Activated T-cell treated with anti-CD3 and anti-CD28 coated beads, Interleukin-2, amount 50 U/mL, for 4 hours (primary cell): ENCODE measurements at regions not wholly inside any gene's neighbourhood (a gene's known extent, or its start where the extent isn't known, plus 50 kb on each side); places are given as distances from the start of the nearest gene placed in this dataset.
"Not testable (repeated sequence)": the region's sequence is repeated elsewhere in the genome, so short reads cannot be mapped to it uniquely, and the experiment has no call there.

Experiments
- ATAC-seq, 2 donors: fragments of 200-7000 bp; cut with Tn5 transposase; one replicate each; pipeline ENCODE4 v1.10.0; 2021
- DNase-seq: peaks from one replicate; pipeline ENCODE4 v3.0.0-alpha.2; 2020
- H3K27me3 Mint-ChIP-seq: one replicate; pipeline ENCODE4 v1.8.0; 2021; ENCODE audit warnings: low read depth, mixed read lengths
- H3K36me3 Mint-ChIP-seq: one replicate; pipeline ENCODE4 v1.8.0; 2022; ENCODE audit warnings: mixed read lengths; ENCODE audit not compliant: insufficient read depth
- H3K4me1 Mint-ChIP-seq: one replicate; pipeline ENCODE4 v1.8.0; 2021; ENCODE audit warnings: low read depth, mixed read lengths
- H3K4me3 Mint-ChIP-seq: one replicate; pipeline ENCODE4 v1.8.0; 2021; ENCODE audit warnings: mild to moderate bottlenecking, moderate library complexity, mixed read lengths
- H3K9me3 Mint-ChIP-seq: one replicate; pipeline ENCODE4 v1.8.0; 2021; ENCODE audit warnings: mixed read lengths

DNA sequence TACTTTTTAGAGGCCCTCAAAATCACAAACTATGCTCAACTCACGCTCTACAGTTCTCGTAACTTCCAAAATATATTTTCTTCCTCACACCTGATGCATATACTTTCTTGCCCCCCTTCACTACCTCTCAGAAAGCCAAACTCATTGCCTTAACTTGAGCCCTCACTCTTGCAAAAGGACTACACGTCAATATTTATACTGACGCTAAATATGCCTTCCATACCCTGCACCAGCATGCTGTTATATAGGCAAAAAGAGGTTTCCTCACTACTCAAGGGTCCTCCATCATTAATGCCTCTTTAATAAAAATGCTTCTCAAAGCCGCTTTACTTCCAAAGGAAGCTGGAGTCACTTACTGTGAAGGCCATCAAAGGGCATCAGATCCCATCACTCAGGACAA is 92.9 kb upstream of the ATF7IP2 start:
- H3K36me3 Mint-ChIP-seq, H3K4me3 Mint-ChIP-seq: not testable (repeated sequence)

GRCh38 chr16:10294153-10294552 is 91.7 kb upstream of the ATF7IP2 start:
- not testable (repeated sequence) for DNase-seq, H3K4me3 Mint-ChIP-seq, H3K27me3 Mint-ChIP-seq, ATAC-seq, H3K36me3 Mint-ChIP-seq, H3K4me1 Mint-ChIP-seq
- peaks cover 18% of the 10 kb centered on the region for H3K9me3 Mint-ChIP-seq

More for the DNA sequence above, 92.9 kb upstream of the ATF7IP2 start:
- DNase-seq, ATAC-seq, H3K27me3 Mint-ChIP-seq, H3K4me1 Mint-ChIP-seq: not testable (repeated sequence)
- peaks cover 18% of the 10 kb centered on the region for H3K9me3 Mint-ChIP-seq

- Mint-ChIP-seq H3K4me1 (peaks cover 3% of the 10 kb centered on the region), H3K9me3 (peaks cover 11% of the 10 kb centered on the region), H3K36me3 (peaks cover 2% of the 10 kb centered on the region), H3K27me3 (peaks cover 4% of the 10 kb centered on the region), H3K4me3 (no peak overlapping the region)
- no peak for ATAC-seq
- no peak for DNase-seq
These were observed 88.9 kb upstream of the ATF7IP2 start for GRCh38 chr16:10296956-10297340.

- Mint-ChIP-seq H3K9me3 (peaks cover 11% of the 10 kb centered on the region), H3K27me3 (peaks cover 4% of the 10 kb centered on the region), H3K4me3 (no peak overlapping the region), H3K36me3 (peaks cover 2% of the 10 kb centered on the region), H3K4me1 (peaks cover 3% of the 10 kb centered on the region)
- ATAC-seq: no peak
- no peak for DNase-seq
These were observed 88.4 kb upstream of the ATF7IP2 start for GRCh38 chr16:10297341-10298006.

DNA sequence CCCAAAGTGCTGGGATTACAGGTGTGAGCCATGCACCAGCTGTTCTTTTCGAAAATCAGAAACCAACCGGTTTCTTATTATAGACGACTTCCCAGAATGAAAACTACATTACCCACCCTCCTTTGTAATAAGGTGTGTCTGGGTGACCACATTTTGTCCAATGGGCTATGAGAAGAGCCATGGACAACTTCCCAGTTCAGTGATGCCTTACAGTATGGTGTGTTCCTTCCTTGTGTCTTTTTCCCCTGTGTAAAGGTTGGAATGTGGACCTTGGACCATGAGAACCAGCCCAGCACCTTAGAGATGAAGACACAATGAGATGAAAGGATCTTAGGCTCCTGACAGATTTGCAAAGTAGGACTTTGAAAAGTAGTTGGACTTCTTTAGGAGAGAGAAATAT is 85.0 kb upstream of the ATF7IP2 start:
- Mint-ChIP-seq H3K36me3 (no peaks in the 10 kb centered on the region), H3K9me3 (no peaks in the 10 kb centered on the region), H3K27me3 (no peaks in the 10 kb centered on the region), H3K4me3 (no peak overlapping the region), H3K4me1 (peaks cover 3% of the 10 kb centered on the region)
- DNase-seq: no peak
- ATAC-seq: no peak

GRCh38 chr16:10301547-10301946 is 84.3 kb upstream of the ATF7IP2 start:
- not testable (repeated sequence) for H3K36me3 Mint-ChIP-seq, DNase-seq, H3K4me1 Mint-ChIP-seq, H3K9me3 Mint-ChIP-seq, ATAC-seq, H3K27me3 Mint-ChIP-seq, H3K4me3 Mint-ChIP-seq

GRCh38 chr16:10305912-10306311 is 79.9 kb upstream of the ATF7IP2 start:
- DNase-seq: no peak
- H3K36me3 Mint-ChIP-seq: no peaks in the 10 kb centered on the region
- no peak overlapping the region for H3K4me3 Mint-ChIP-seq
- no peaks in the 10 kb centered on the region for H3K4me1 Mint-ChIP-seq
- no peaks in the 10 kb centered on the region for H3K9me3 Mint-ChIP-seq
- H3K27me3 Mint-ChIP-seq: no peaks in the 10 kb centered on the region
- ATAC-seq: no peak

- Mint-ChIP-seq H3K27me3 (no peaks in the 10 kb centered on the region), H3K9me3 (no peaks in the 10 kb centered on the region), H3K36me3 (no peaks in the 10 kb centered on the region), H3K4me1 (no peaks in the 10 kb centered on the region), H3K4me3 (no peak overlapping the region)
- ATAC-seq (no peak), DNase-seq (no peak)
These were observed 77.3 kb upstream of the ATF7IP2 start for GRCh38 chr16:10308305-10309193.

- Mint-ChIP-seq H3K27me3 (no peaks in the 10 kb centered on the region), H3K4me1 (no peaks in the 10 kb centered on the region), H3K4me3 (no peak overlapping the region), H3K36me3 (no peaks in the 10 kb centered on the region), H3K9me3 (no peaks in the 10 kb centered on the region)
- no peak for ATAC-seq
- DNase-seq: no peak
These were observed 76.5 kb upstream of the ATF7IP2 start for GRCh38 chr16:10309271-10309932.

DNA sequence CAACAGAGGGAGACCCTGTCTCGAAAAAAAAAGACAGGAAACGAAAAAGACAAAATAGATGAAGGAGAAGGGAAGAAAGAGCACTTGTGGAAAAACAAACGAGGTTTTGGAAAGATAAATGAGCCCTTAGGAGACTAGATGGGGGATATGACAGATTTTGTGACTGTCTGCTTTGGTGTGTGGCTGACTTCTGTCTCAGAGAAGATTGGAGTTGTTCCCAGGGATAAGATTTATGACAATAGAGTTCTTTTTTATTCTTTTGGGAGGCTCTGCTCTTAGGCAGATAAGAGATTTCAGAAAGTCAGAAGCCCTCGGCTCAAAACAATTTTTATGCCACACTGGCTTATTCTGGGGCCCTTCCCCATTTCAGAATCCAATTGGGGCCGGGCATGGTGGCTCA is 73.9 kb upstream of the ATF7IP2 start:
- no peak for ATAC-seq
- Mint-ChIP-seq H3K9me3 (no peaks in the 10 kb centered on the region), H3K27me3 (no peaks in the 10 kb centered on the region), H3K4me3 (no peak overlapping the region), H3K4me1 (peaks cover 5% of the 10 kb centered on the region), H3K36me3 (no peaks in the 10 kb centered on the region)
- no peak for DNase-seq

DNA sequence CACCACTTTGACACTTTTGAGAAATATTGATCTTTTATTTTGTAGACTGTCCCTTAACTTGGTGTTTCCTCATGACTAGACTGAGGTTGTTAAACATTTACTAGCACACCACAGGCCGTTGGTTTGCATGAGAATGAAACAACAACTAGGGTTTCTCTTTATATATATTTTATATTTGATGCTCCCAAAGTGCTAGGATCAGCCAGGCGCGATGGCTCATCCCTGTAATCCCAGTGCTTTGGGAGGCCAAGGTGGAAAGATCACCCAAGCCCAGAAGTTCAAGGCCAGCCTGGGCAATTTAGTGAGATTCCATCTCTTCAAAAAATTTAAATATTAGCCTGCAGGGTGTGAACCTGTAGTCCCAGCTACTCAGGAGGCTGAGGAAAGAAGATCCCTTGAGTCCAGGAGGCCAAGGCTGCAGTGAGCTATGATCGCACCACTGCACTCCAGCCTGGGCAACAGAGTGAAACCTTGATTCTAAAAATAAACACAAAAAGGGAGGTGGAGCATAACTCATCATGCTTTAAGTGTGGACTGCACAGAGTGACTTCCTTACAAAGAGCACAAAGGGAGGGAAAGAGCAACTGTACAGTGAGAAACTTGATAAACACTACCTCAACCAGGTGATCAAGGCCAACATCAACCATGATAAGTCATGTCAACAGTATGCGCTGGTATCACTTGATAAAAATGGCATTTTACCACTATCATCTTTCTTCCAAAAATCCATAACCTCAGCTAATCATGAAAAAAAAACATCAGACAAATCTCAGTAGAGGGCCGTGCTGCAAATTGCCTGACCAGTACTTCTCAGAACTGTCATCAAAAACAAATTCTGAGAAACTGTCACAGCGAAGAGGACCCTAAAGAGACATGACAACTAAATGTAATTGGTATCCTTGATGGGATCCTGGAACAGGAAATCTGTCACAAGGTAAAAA is 72.8 kb upstream of the ATF7IP2 start:
- Mint-ChIP-seq H3K9me3 (no peaks in the 10 kb centered on the region), H3K4me3 (no peak overlapping the region), H3K4me1 (peaks cover 5% of the 10 kb centered on the region), H3K27me3 (no peaks in the 10 kb centered on the region), H3K36me3 (no peaks in the 10 kb centered on the region)
- ATAC-seq: no peak
- no peak for DNase-seq

GRCh38 chr16:10314317-10314716 is 71.5 kb upstream of the ATF7IP2 start:
- ATAC-seq: no peak
- no peak for DNase-seq
- H3K27me3 Mint-ChIP-seq: no peaks in the 10 kb centered on the region
- H3K4me1 Mint-ChIP-seq: peaks cover 10% of the 10 kb centered on the region
- H3K4me3 Mint-ChIP-seq: no peak overlapping the region
- H3K36me3 Mint-ChIP-seq: no peaks in the 10 kb centered on the region
- H3K9me3 Mint-ChIP-seq: no peaks in the 10 kb centered on the region

DNA sequence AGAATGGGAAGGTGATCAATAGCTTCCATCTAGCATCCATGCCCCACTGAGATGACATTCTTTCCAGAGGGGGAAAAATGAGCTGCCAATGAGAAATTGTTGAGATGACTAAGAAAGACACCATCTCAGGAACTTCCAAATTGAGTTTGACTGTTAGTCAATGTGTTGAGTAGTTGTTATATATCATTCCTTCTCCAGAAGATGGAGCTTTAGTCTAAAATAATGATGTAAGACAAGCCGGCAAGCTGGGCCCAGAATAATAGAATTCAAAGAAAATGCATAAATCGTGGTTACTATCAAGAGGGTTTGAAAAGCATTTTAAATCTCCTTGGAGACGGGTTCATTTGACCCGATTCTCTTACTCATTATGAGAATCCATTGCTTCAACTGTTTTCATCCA is 71.0 kb upstream of the ATF7IP2 start:
- Mint-ChIP-seq H3K9me3 (no peaks in the 10 kb centered on the region), H3K4me1 (peaks cover 11% of the 10 kb centered on the region), H3K36me3 (no peaks in the 10 kb centered on the region), H3K27me3 (no peaks in the 10 kb centered on the region), H3K4me3 (no peak overlapping the region)
- DNase-seq (no peak), ATAC-seq (no peak)
